Liver (tissue), 8 donors: ENCODE measurements at regions not wholly inside any gene's neighbourhood (a gene's known extent, or its start where the extent isn't known, plus 50 kb on each side); places are given as distances from the start of the nearest gene placed in this dataset.

Experiments
- DNase-seq: peaks from one replicate; pipeline ENCODE4 v3.0.0-alpha.2; 2017; ENCODE audit warnings: low spot score
- H3K27ac ChIP-seq, 2 donors: one replicate each; pipeline ENCODE4 v1.7.0; 2013; ENCODE audit warnings: inconsistent platforms in 2 of 2, low read length in 2 of 2, control low read depth in 1 of 2, low read depth in 1 of 2, mild to moderate bottlenecking in 1 of 2
- H3K27me3 ChIP-seq, 4 donors: one replicate each; pipeline versions ENCODE4 v1.6.1 to v1.7.0; 2013; ENCODE audit warnings: low read length in 3 of 4, inconsistent platforms in 1 of 4, mild to moderate bottlenecking in 1 of 4, moderate library complexity in 1 of 4; ENCODE audit not compliant: control insufficient read depth in 4 of 4, insufficient read depth in 4 of 4
- H3K36me3 ChIP-seq, 4 donors: one replicate each; pipeline versions ENCODE4 v1.6.1 to v1.7.0; 2013; ENCODE audit warnings: low read length in 3 of 4, mild to moderate bottlenecking in 3 of 4, low read depth in 1 of 4, moderate library complexity in 1 of 4; ENCODE audit not compliant: control insufficient read depth in 4 of 4, insufficient read depth in 3 of 4
- H3K4me1 ChIP-seq, 4 donors: one replicate each; pipeline versions ENCODE4 v1.6.1 to v1.7.0; 2013; ENCODE audit warnings: low read length in 3 of 4, mild to moderate bottlenecking in 3 of 4, moderate library complexity in 1 of 4; ENCODE audit not compliant: control insufficient read depth in 4 of 4, insufficient read depth in 4 of 4
- H3K4me3 ChIP-seq, 3 donors: one replicate each; pipeline versions ENCODE4 v1.6.1 to v1.7.0; 2013; ENCODE audit warnings: low read length in 3 of 3, control low read depth in 1 of 3, low read depth in 1 of 3, mild to moderate bottlenecking in 1 of 3
- H3K9ac ChIP-seq, 2 donors: one replicate each; pipeline ENCODE4 v1.7.0; 2013; ENCODE audit warnings: low read length in 2 of 2, mild to moderate bottlenecking in 2 of 2, moderate library complexity in 2 of 2, control low read depth in 1 of 2, low read depth in 1 of 2
- H3K9me3 ChIP-seq, 4 donors: one replicate each; pipeline versions ENCODE4 v1.6.1 to v1.7.0; 2013; ENCODE audit warnings: low read length in 3 of 4; ENCODE audit not compliant: control insufficient read depth in 4 of 4
- CTCF ChIP-seq: fragments of 150-350 bp; IDR thresholded peaks from 2 replicates; pipeline ENCODE4 v1.5.1; 2017; ENCODE audit warnings: improper control_type of control experiment, low read depth, low read length; ENCODE audit not compliant: missing input control
- EGR1 ChIP-seq, 2 donors: IDR thresholded peaks; 2 replicates each; pipeline ENCODE4 v1.6.1; 2016 to 2018; ENCODE audit warnings: antibody characterized with exemption in 2 of 2, low read depth in 2 of 2
- FOXA1 ChIP-seq: IDR thresholded peaks from 2 replicates; pipeline ENCODE4 v1.6.1; 2016; ENCODE audit warnings: antibody characterized with exemption
- FOXA2 ChIP-seq: IDR thresholded peaks from 2 replicates; pipeline ENCODE4 v1.6.1; 2016; ENCODE audit warnings: antibody characterized with exemption
- GABPA ChIP-seq, 2 donors: IDR thresholded peaks in 1 of 2; conservative IDR thresholded peaks in 1 of 2; 2 replicates each; pipeline ENCODE4 v1.6.1; 2016; ENCODE audit warnings: antibody characterized with exemption in 2 of 2, mild to moderate bottlenecking in 1 of 2, moderate library complexity in 1 of 2
- HNF4A ChIP-seq, 2 donors: conservative IDR thresholded peaks; 2 replicates each; pipeline ENCODE4 v1.6.1; 2016; ENCODE audit warnings: antibody characterized with exemption in 2 of 2, mild to moderate bottlenecking in 2 of 2
- HNF4G ChIP-seq: IDR thresholded peaks from 2 replicates; pipeline ENCODE4 v1.6.1; 2016; ENCODE audit warnings: antibody characterized with exemption
- JUND ChIP-seq, 2 donors: IDR thresholded peaks; 2 replicates each; pipeline ENCODE4 v1.6.1; 2016; ENCODE audit warnings: antibody characterized with exemption in 2 of 2
- NR2F2 ChIP-seq: IDR thresholded peaks from 2 replicates; pipeline ENCODE4 v1.6.1; 2016; ENCODE audit warnings: antibody characterized with exemption
- RAD21 ChIP-seq, 2 donors: IDR thresholded peaks; 2 replicates each; pipeline ENCODE4 v1.6.1; 2016; ENCODE audit warnings: antibody characterized with exemption in 2 of 2, mild to moderate bottlenecking in 2 of 2
- REST ChIP-seq: IDR thresholded peaks from 2 replicates; pipeline ENCODE4 v1.6.1; 2016; ENCODE audit warnings: antibody characterized with exemption, mild to moderate bottlenecking
- RXRA ChIP-seq, 2 donors: IDR thresholded peaks; 2 replicates each; pipeline ENCODE4 v1.6.1; 2017 to 2018; ENCODE audit warnings: antibody characterized with exemption in 2 of 2, mild to moderate bottlenecking in 1 of 2
- SP1 ChIP-seq: IDR thresholded peaks from 2 replicates; pipeline ENCODE4 v1.6.1; 2018; ENCODE audit warnings: antibody characterized with exemption, mild to moderate bottlenecking
- TAF1 ChIP-seq: conservative IDR thresholded peaks from 2 replicates; pipeline ENCODE4 v1.6.1; 2016; ENCODE audit warnings: antibody characterized with exemption, mild to moderate bottlenecking
- YY1 ChIP-seq: IDR thresholded peaks from 2 replicates; pipeline ENCODE4 v1.6.1; 2016; ENCODE audit warnings: antibody characterized with exemption, mild to moderate bottlenecking
- ZBTB33 ChIP-seq: IDR thresholded peaks from 2 replicates; pipeline ENCODE4 v1.6.1; 2016; ENCODE audit warnings: antibody characterized with exemption
- WGBS: extraction: QIAGEN DNeasy Blood & Tissue Kit; methylation state at CpG from one replicate; pipeline ENCODE4 v1.1.7; 2013; 5-methylcytosine and 5-hydroxymethylcytosine counted together
- TF ChIP-seq, protein P1 (sequence below): IDR thresholded peaks from 2 replicates; pipeline ENCODE4 v1.6.1; 2016; ENCODE audit warnings: antibody characterized with exemption
- TF ChIP-seq, protein P2 (sequence below): IDR thresholded peaks from 2 replicates; pipeline ENCODE4 v1.6.1; 2016; ENCODE audit warnings: antibody characterized with exemption
- donor health status: healthy.
- donor health status: healthy.
- donor health status: healthy.
- donor health status: healthy.
- donor health status: healthy.

GRCh38 chr5:120771202-120771601 is 307.1 kb downstream of the PRR16 start:
- Histone ChIP-seq H3K9ac (no peak overlapping the region), H3K4me1 (no peaks in the 10 kb centered on the region), H3K9me3 (no peaks in the 10 kb centered on the region), H3K27ac (no peak overlapping the region), H3K27me3 (no peaks in the 10 kb centered on the region), H3K36me3 (no peaks in the 10 kb centered on the region), H3K4me3 (no peak overlapping the region)
- 64% methylated on average over 1 of the region's 1 CpG for WGBS
- no peak for TF ChIP-seq CTCF
- TF ChIP-seq JUND (IDR thresholded peaks at IDR 0.05): no peak
- no peak for TF ChIP-seq YY1
- TF ChIP-seq REST: no peak
- TF ChIP-seq, protein P1, sequence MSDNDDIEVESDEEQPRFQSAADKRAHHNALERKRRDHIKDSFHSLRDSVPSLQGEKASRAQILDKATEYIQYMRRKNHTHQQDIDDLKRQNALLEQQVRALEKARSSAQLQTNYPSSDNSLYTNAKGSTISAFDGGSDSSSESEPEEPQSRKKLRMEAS: no peak
- TF ChIP-seq FOXA2: no peak
- no peak for TF ChIP-seq HNF4A (conservative IDR thresholded peaks at IDR 0.05)
- no peak for TF ChIP-seq FOXA1
- TF ChIP-seq HNF4G: no peak
- no peak for TF ChIP-seq ZBTB33
- no peak for TF ChIP-seq SP1
- TF ChIP-seq RAD21 (IDR thresholded peaks at IDR 0.05): no peak
- TF ChIP-seq RXRA (IDR thresholded peaks at IDR 0.05): no peak
- TF ChIP-seq EGR1 (IDR thresholded peaks at IDR 0.05; ENCODE audit: low read depth in 2 of 2): no peak
- no peak for TF ChIP-seq TAF1
- TF ChIP-seq, protein P2, sequence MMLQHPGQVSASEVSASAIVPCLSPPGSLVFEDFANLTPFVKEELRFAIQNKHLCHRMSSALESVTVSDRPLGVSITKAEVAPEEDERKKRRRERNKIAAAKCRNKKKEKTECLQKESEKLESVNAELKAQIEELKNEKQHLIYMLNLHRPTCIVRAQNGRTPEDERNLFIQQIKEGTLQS: no peak
- TF ChIP-seq GABPA (IDR thresholded peaks at IDR 0.05 in 1 of 2, conservative IDR thresholded peaks at IDR 0.05 in 1 of 2): no peak
- TF ChIP-seq NR2F2: no peak
- no peak for DNase-seq
